LNCAP (cell line): ENCODE measurements at regions not wholly inside any gene's neighbourhood (a gene's known extent, or its start where the extent isn't known, plus 50 kb on each side); places are given as distances from the start of the nearest gene placed in this dataset.

Experiments
- TF ChIP-seq, protein P1 (sequence below): fragments of 450-650 bp; IDR thresholded peaks from 2 replicates; pipeline ENCODE4 v1.5.1; 2017; ENCODE audit warnings: mild to moderate bottlenecking

DNA sequence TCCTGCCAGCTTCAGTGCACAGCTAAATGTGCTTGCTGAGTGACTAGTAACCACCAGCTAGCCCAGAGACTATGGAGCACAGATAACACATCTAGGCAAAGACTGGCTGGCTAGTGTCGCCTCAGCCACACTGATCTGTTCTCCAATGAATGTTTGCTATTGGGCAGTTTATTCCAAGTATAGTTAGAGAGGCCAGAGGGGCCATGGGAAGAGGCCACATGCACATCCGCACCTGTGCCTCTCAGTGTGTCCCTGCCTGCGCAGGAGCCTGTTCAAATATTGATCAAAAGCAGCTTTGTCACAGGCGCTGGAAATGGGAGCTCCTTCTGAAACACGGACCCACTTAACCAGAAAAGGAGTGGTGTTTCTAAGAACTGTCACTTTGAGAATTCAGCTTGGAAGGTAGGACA is 51.3 kb upstream of the ATP1A1 start:
- TF ChIP-seq, protein P1, sequence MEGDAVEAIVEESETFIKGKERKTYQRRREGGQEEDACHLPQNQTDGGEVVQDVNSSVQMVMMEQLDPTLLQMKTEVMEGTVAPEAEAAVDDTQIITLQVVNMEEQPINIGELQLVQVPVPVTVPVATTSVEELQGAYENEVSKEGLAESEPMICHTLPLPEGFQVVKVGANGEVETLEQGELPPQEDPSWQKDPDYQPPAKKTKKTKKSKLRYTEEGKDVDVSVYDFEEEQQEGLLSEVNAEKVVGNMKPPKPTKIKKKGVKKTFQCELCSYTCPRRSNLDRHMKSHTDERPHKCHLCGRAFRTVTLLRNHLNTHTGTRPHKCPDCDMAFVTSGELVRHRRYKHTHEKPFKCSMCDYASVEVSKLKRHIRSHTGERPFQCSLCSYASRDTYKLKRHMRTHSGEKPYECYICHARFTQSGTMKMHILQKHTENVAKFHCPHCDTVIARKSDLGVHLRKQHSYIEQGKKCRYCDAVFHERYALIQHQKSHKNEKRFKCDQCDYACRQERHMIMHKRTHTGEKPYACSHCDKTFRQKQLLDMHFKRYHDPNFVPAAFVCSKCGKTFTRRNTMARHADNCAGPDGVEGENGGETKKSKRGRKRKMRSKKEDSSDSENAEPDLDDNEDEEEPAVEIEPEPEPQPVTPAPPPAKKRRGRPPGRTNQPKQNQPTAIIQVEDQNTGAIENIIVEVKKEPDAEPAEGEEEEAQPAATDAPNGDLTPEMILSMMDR: no peak

DNA sequence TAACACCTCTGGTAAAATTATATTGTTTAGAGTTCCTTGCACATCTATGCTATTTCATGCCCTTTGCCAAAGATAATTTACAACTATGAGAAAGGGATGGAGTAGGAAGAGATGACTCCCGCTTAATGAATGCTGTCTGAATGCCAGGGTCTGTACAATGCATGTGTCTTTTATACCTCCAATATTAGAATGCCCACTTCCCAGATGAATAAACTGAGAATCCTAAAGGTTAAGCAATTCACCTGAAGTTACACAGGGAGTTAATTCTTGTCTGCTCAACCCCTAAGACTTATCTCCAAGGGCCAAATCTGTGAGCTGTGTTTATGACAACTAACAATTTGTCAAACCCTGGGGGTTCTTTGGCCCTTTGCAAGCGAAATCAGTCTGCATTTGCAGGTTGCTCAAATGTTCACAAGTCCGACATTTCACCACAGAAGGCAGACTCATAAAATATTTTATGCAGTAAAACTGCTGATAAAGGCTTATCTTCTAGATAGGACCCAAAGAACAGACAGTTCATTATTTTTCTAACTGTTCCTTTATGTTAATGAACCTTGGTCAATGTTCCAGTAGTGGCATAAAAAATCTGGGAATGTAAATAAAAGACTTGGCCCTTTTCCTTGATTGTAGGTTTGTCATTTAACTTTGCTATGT is 50.2 kb upstream of the ATP1A1 start:
- TF ChIP-seq, protein P1: no peak
